GM12874 (cell line): ENCODE measurements at regions not wholly inside any gene's neighbourhood (a gene's known extent, or its start where the extent isn't known, plus 50 kb on each side); places are given as distances from the start of the nearest gene placed in this dataset.

Experiments used
- TF ChIP-seq, protein P1 (sequence below): IDR thresholded peaks from 2 replicates; pipeline ENCODE4 v1.5.1; 2011; ENCODE audit warnings: low read depth, mild to moderate bottlenecking, control low read depth, low read length, moderate library complexity; ENCODE audit not compliant: insufficient read depth

DNA sequence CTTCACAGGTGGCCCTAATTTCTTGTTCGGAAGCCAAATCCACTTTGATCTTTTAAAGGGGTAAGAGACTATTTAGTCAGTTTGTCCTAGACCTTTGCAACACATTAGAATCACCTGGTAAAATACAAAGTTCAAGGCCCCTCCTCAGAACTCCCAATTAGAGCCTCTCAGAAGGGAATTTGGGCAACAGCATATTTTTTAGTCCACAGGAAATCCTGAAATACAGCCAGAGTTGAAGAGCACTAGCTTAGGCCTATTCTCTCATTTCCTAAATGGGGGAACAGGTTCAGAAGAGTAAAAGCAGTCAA lies 151.3 kb upstream of the FSCB start:
- TF ChIP-seq, protein P1, sequence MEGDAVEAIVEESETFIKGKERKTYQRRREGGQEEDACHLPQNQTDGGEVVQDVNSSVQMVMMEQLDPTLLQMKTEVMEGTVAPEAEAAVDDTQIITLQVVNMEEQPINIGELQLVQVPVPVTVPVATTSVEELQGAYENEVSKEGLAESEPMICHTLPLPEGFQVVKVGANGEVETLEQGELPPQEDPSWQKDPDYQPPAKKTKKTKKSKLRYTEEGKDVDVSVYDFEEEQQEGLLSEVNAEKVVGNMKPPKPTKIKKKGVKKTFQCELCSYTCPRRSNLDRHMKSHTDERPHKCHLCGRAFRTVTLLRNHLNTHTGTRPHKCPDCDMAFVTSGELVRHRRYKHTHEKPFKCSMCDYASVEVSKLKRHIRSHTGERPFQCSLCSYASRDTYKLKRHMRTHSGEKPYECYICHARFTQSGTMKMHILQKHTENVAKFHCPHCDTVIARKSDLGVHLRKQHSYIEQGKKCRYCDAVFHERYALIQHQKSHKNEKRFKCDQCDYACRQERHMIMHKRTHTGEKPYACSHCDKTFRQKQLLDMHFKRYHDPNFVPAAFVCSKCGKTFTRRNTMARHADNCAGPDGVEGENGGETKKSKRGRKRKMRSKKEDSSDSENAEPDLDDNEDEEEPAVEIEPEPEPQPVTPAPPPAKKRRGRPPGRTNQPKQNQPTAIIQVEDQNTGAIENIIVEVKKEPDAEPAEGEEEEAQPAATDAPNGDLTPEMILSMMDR = no peak

DNA sequence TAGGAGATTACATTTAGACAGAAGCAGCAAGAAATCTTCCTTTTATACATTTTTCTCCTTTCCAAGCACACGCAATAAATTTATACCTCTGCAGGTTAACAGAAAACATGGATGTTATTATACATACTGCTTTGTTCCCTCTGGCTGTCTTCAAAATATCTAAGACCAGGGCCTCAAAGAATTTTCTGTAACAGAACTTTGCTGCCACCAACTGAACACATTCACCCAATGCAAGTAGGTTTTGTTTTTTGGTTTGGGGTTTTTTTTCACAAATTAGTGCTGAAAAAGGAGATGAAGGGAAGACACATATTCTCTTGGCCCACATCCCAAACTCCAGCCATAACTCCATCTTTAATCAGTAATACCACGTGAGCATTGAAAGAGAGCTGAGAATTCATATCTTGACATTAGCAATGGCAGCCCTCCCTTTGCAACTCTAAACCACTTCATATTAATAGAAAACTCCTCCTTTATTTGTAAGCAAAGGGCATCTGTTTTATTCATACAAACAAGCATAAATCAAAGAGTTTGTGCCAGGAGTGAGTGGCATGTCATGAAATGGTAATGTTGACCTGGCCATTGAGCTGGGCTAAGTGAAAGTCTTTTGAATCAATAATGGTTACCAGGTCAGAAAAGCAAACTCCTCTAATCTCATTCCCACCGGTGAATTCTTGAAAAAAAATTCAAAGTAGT lies 150.8 kb upstream of the FSCB start:
- TF ChIP-seq, protein P1 = no peak

DNA sequence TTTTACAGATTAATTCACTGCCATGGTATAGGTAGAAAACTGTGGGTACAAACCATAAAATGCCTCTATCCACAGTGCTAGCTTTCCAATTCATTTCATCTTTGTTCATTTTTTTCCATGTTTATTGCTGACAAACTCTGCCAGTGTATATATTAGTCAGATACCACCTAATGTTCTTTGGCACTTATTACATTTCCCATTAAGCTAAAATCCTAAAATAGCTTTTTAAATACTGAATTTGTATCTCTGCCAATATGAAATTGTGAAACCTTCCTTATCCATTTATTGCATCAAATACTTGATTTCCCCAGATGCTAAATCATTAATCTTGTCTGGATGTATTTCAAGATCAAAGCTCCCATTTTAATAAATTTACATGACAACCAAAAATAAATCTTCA lies 150.1 kb upstream of the FSCB start:
- TF ChIP-seq, protein P1 = no peak

DNA sequence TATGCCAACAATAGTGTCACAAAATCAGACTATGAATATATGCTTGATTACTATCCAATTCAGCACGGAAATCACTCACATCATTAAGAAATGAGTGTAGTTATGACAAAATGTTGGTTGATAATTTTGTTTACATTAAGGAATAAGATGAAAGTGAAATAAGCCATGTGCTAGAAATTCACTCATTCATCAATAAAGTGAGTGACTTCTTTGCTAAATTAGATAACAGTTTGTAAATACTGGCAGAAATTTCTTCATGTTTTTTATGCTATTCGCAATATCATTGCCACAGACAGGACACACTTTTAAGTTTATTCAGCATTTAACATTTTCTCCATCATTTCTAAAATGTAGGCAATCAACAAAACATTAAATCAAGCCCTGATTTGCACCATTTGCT lies 147.5 kb upstream of the FSCB start:
- TF ChIP-seq, protein P1 = no peak

DNA sequence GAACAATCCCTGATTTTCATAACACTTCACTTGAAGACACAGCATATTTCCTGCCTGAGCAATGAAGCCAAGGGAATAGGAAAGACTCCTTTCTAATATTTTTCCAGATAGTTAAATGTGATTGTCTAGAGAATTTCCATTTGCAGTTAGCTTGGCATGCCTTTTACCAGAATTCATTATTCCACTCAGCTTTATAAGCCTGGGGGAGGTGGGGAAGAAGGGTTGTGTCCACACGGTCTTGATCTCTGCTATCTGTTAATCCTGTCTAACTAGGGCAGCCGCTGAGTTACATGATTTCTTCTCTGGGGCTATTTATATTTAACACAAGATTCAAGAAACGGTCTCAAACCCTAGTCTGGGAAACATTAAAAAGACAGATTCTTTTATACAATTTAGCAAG lies 146.6 kb upstream of the FSCB start:
- TF ChIP-seq, protein P1 = no peak

DNA sequence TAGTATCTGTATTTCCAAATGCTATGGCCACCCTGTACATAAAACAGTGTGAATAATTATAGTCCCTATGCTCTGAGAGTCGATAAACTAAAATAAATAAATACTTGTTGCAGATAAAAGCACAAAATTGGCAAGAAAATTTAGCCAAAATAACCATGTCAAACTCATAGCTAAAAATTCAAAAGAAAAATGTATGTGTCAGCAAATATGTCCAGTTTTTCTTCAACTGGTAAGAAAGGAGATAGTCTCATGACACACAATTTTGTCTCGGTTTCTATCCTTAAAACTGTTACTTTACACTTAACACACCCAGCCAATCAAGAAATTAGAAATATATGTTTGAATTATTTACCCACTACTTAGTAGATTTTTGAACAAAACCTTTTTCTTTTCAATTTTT lies 145.6 kb upstream of the FSCB start:
- TF ChIP-seq, protein P1 = no peak

DNA sequence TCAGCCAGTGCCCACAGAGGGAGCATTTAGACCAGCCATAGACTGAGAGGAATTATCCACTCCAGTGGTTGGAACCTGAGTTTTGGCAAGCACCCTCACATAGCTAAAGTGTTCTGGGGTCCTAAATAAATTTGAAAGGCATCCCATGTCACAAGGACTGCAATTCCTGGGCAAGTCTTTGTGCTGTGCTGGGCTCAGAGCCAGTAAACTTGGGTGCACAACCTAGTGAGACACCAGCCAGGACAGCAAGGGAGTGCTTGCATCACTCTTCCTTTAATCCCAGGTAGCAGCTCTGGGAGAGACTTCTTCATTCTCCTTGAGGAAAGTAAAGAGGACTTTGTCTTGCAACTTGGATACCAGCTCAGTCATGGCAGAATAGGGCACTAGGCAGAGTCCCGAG lies 142.0 kb upstream of the FSCB start:
- TF ChIP-seq, protein P1 = no peak

DNA sequence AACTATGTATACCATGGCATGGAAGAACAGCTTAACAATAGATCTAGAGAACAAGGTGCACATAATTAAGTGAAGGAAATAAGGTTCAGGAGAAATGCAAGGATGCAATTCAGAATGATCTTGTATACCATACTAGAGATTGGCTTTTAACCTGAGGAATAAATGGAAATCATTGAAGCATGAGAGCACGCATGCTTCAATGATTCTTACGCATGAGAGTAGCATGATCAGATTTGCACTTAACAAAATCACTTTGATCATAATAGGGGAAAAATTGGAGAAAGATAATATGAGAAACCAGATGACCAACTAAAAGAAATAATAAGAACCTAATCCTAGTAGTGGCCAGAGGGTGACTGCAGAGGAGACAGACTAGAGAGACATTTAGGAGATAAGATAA lies 133.3 kb upstream of the FSCB start:
- TF ChIP-seq, protein P1 = no peak
